MCF 10A (cell line): ENCODE measurements at regions not wholly inside any gene's neighbourhood (a gene's known extent, or its start where the extent isn't known, plus 50 kb on each side); places are given as distances from the start of the nearest gene placed in this dataset.

Source experiments
- BruUV-seq: library from RNA; stranded (reverse); fragments of 400-500 nt; replicated peaks from 2 replicates; lab custom pipeline; 2021; lab: Mats Ljungman, UMichigan
- CTCF ChIA-PET: fragments of 300-600 bp; sonication (Branson Sonifier 250); formaldehyde crosslinking; extraction: SDS; loops from one replicate; lab custom pipeline; 2021; ENCODE audit warnings: antibody characterized with exemption, inconsistent platforms; lab: Yijun Ruan, JAX
- POLR2A ChIA-PET: fragments of 300-600, 350-650 bp; sonication (Branson Sonifier 250); formaldehyde crosslinking; extraction: SDS; loops from one replicate; lab custom pipeline; 2020; ENCODE audit warnings: antibody characterized with exemption, inconsistent platforms; lab: Yijun Ruan, JAX
- DNase-seq: peaks from one replicate; pipeline ENCODE4 v3.0.0-alpha.2; 2018; ENCODE audit not compliant: unreplicated experiment
- H3K27ac Mint-ChIP-seq: one replicate; pipeline ENCODE4 v1.8.0; 2022; ENCODE audit warnings: mild to moderate bottlenecking, low read depth, mixed read lengths; ENCODE audit not compliant: unreplicated experiment
- H3K27me3 Mint-ChIP-seq: one replicate; pipeline ENCODE4 v1.8.0; 2022; ENCODE audit warnings: mixed read lengths; ENCODE audit not compliant: insufficient read depth, unreplicated experiment
- H3K36me3 Mint-ChIP-seq: one replicate; pipeline ENCODE4 v1.8.0; 2022; ENCODE audit warnings: mild to moderate bottlenecking, moderate library complexity, mixed read lengths; ENCODE audit not compliant: insufficient read depth, unreplicated experiment
- H3K4me1 Mint-ChIP-seq: one replicate; pipeline ENCODE4 v1.8.0; 2022; ENCODE audit warnings: mixed read lengths; ENCODE audit not compliant: insufficient read depth, unreplicated experiment
- H3K4me3 Mint-ChIP-seq: one replicate; pipeline ENCODE4 v1.8.0; 2022; ENCODE audit warnings: mild to moderate bottlenecking, moderate library complexity, mixed read lengths; ENCODE audit not compliant: unreplicated experiment
- H3K9me3 Mint-ChIP-seq: one replicate; pipeline ENCODE4 v1.8.0; 2022; ENCODE audit warnings: mixed read lengths; ENCODE audit not compliant: unreplicated experiment
- intact Hi-C: fragments of 100-400 bp; cut with micrococcal nuclease; formaldehyde crosslinking; loops from 2 replicates; pipeline ENCODE4 v1.14.1; 2022
- TF ChIP-seq, protein P1 (sequence below): fragments of 200-600 bp; IDR thresholded peaks from one replicate; pipeline ENCODE4 v1.8.0; 2022; ENCODE audit warnings: antibody characterized with exemption, mild to moderate bottlenecking; ENCODE audit not compliant: unreplicated experiment

DNA sequence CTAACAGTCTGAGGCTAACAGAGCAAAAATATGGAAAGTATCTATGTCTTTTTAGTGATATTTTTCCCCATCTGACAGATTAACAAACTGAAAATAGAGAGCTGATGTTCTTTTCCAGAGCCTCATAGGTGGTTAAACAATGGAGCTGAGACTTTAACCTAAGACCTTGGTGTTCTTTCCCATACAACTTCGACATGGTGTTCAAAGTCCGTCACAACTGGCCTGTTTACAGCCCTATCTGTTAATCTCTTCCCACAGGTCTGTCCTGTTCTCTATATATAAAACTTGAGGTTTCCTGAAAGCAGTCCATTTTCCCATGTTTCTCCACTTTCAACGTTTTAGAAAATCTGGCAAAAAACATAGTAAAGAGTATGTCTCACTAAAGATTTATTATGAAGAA lies 395.7 kb downstream of the BRINP2 start:
- intact Hi-C loops: no loop called here

DNA sequence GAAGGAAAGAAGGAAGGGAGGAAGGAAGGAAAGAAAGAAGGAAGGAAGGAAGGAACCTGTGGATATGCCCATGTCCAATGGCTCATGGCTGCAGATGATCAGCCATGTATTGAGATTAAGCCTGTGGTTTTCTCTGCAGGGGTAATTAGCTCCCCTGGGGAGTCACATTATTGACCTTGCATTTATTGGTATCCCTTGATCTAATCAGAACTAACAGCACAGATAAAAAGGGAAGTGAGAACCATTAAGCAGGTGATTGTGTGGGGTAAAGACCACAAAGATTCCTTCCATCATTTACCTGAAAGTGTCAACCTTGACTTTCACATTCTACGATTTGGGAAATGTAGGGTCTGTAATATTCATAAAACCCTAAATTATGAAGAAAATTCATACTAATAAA lies 390.7 kb downstream of the BRINP2 start:
- Mint-ChIP-seq H3K9me3 (peaks cover 19% of the 10 kb centered on the region), H3K27ac (no peak overlapping the region), H3K27me3 (no peaks in the 10 kb centered on the region), H3K36me3 (no peaks in the 10 kb centered on the region), H3K4me3 (no peak overlapping the region), H3K4me1 (no peaks in the 10 kb centered on the region)
- DNase-seq: no peak
- intact Hi-C loops: no loop called here
- POLR2A ChIA-PET: no interaction called here
- TF ChIP-seq, protein P1, sequence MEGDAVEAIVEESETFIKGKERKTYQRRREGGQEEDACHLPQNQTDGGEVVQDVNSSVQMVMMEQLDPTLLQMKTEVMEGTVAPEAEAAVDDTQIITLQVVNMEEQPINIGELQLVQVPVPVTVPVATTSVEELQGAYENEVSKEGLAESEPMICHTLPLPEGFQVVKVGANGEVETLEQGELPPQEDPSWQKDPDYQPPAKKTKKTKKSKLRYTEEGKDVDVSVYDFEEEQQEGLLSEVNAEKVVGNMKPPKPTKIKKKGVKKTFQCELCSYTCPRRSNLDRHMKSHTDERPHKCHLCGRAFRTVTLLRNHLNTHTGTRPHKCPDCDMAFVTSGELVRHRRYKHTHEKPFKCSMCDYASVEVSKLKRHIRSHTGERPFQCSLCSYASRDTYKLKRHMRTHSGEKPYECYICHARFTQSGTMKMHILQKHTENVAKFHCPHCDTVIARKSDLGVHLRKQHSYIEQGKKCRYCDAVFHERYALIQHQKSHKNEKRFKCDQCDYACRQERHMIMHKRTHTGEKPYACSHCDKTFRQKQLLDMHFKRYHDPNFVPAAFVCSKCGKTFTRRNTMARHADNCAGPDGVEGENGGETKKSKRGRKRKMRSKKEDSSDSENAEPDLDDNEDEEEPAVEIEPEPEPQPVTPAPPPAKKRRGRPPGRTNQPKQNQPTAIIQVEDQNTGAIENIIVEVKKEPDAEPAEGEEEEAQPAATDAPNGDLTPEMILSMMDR: no peak
- no TSS peak for BruUV-seq
- CTCF ChIA-PET: interaction anchor here (0.7 kb wide), 1 partner anchor 144 kb away, joined by 3 read pairs; no protein-coding TSS in a partner anchor

More for the DNA sequence above, 395.7 kb downstream of the BRINP2 start:
- no TSS peak for BruUV-seq
- Mint-ChIP-seq H3K4me1 (no peaks in the 10 kb centered on the region), H3K4me3 (no peak overlapping the region), H3K36me3 (no peaks in the 10 kb centered on the region), H3K27ac (no peak overlapping the region), H3K9me3 (no peaks in the 10 kb centered on the region), H3K27me3 (no peaks in the 10 kb centered on the region)
- TF ChIP-seq, protein P1: no peak
- ChIA-PET POLR2A (no interaction called here), CTCF (interaction anchor here (0.9 kb wide), 1 partner anchor 118 kb away, joined by 3 read pairs; no protein-coding TSS in a partner anchor)
- DNase-seq: no peak

DNA sequence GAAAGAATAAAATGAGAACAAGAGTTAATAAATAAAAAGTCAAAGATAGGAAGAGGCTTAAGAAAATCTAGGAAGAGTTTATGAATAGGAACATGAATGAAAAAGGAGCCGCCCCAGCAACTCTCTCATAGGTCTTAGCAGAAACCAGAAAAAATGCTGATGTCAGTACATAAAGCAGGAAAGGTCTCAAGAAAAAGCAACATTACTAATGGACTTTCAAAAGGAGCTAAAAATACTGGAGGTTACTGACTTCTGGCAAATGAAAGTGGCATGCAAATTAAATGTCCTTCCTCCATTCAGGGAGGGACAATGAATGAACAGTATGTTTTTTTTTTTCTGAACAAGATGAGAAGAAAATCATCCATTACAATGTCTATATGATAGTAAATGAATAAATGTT lies 387.6 kb downstream of the BRINP2 start:
- no TSS peak for BruUV-seq
- intact Hi-C loops: no loop called here
- no peaks in the 10 kb centered on the region for H3K4me1 Mint-ChIP-seq
- no peak for DNase-seq
- ChIA-PET POLR2A (no interaction called here), CTCF (interaction anchor here (0.7 kb wide), 1 partner anchor 340 kb away, joined by 3 read pairs; no protein-coding TSS in a partner anchor)
- TF ChIP-seq, protein P1: no peak
- peaks cover 19% of the 10 kb centered on the region for H3K9me3 Mint-ChIP-seq
- H3K27me3 Mint-ChIP-seq: no peaks in the 10 kb centered on the region
- H3K4me3 Mint-ChIP-seq: no peak overlapping the region
- H3K36me3 Mint-ChIP-seq: no peaks in the 10 kb centered on the region
- H3K27ac Mint-ChIP-seq: no peak overlapping the region

DNA sequence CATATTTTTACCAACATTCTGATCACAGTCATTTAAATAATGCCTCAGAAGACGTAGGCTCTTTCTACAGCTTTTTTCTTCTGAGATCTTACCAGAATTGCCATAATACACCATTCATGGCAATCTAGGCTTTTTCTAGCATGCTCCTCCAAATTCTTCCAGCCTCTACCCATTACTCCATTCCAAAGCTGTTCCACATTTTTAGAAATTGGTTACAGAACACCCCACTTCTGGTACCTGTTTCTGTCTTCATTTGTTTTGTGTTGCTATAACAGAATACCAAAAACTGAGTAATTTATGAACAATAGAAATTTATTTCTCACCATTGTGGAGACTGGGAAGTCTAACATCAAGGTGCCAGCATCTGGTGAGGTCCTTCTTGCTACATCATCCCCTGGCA lies 385.4 kb downstream of the BRINP2 start:
- H3K4me1 Mint-ChIP-seq: no peaks in the 10 kb centered on the region
- no peak for DNase-seq
- intact Hi-C loops: no loop called here
- H3K4me3 Mint-ChIP-seq: no peak overlapping the region
- TF ChIP-seq, protein P1: no peak
- BruUV-seq: no TSS peak
- H3K27ac Mint-ChIP-seq: no peak overlapping the region
- ChIA-PET CTCF (no interaction called here), POLR2A (interaction anchor here (0.6 kb wide), 1 partner anchor 246 kb away, joined by 3 read pairs; no protein-coding TSS in a partner anchor)
- H3K9me3 Mint-ChIP-seq: peaks cover 24% of the 10 kb centered on the region
- no peaks in the 10 kb centered on the region for H3K36me3 Mint-ChIP-seq
- H3K27me3 Mint-ChIP-seq: no peaks in the 10 kb centered on the region
